IMR-90 (cell line): ENCODE measurements at regions not wholly inside any gene's neighbourhood (a gene's known extent, or its start where the extent isn't known, plus 50 kb on each side); places are given as distances from the start of the nearest gene placed in this dataset.

Source experiments
- CEBPB ChIP-seq: IDR thresholded peaks from 2 replicates; pipeline ENCODE4 v1.6.1; 2012; ENCODE audit warnings: low read depth, low read length, improper control_type of control experiment
- MXI1 ChIP-seq: IDR thresholded peaks from 2 replicates; pipeline ENCODE4 v1.6.1; 2012; ENCODE audit warnings: low read depth, mild to moderate bottlenecking, low read length, moderate library complexity, borderline replicate concordance
- RAD21 ChIP-seq: IDR thresholded peaks from 2 replicates; pipeline ENCODE4 v1.6.1; 2012; ENCODE audit warnings: low read length, improper control_type of control experiment
- TF ChIP-seq, protein P1 (sequence below): conservative IDR thresholded peaks from 2 replicates; pipeline ENCODE4 v1.5.1; 2012; ENCODE audit warnings: mild to moderate bottlenecking, low read depth, low read length, improper control_type of control experiment
- TF ChIP-seq, protein P2 (sequence below): fragments of 150-350 bp; IDR thresholded peaks from 2 replicates; pipeline ENCODE4 v1.6.1; 2017; ENCODE audit warnings: mild to moderate bottlenecking, antibody characterized with exemption, low read length, low read depth

DNA sequence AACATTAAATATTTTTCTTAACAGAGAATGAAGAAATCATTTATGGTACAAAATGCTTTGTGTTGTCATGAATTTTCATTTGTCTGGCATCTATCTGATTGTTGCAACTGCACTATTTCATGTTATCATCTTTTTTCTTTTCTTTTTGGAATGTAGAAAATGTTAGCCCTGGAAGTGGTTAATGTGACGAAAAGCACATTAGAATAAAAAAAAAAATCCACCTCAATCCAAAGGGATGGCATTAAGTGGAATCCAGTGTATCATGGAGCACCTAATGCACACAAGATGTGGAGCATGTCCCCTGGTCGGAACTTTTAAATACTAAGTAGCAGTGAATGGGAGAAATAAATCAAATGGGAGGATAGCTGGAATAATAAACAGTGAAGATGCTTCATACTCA is 172.9 kb upstream of the MCHR2 start:
- TF ChIP-seq, protein P1, sequence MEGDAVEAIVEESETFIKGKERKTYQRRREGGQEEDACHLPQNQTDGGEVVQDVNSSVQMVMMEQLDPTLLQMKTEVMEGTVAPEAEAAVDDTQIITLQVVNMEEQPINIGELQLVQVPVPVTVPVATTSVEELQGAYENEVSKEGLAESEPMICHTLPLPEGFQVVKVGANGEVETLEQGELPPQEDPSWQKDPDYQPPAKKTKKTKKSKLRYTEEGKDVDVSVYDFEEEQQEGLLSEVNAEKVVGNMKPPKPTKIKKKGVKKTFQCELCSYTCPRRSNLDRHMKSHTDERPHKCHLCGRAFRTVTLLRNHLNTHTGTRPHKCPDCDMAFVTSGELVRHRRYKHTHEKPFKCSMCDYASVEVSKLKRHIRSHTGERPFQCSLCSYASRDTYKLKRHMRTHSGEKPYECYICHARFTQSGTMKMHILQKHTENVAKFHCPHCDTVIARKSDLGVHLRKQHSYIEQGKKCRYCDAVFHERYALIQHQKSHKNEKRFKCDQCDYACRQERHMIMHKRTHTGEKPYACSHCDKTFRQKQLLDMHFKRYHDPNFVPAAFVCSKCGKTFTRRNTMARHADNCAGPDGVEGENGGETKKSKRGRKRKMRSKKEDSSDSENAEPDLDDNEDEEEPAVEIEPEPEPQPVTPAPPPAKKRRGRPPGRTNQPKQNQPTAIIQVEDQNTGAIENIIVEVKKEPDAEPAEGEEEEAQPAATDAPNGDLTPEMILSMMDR: no peak
- TF ChIP-seq CEBPB: no peak
- TF ChIP-seq, protein P2, sequence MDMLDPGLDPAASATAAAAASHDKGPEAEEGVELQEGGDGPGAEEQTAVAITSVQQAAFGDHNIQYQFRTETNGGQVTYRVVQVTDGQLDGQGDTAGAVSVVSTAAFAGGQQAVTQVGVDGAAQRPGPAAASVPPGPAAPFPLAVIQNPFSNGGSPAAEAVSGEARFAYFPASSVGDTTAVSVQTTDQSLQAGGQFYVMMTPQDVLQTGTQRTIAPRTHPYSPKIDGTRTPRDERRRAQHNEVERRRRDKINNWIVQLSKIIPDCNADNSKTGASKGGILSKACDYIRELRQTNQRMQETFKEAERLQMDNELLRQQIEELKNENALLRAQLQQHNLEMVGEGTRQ: no peak
- no peak for TF ChIP-seq MXI1
- TF ChIP-seq RAD21: no peak
